Neuron (in vitro differentiated cells): ENCODE measurements at regions not wholly inside any gene's neighbourhood (a gene's known extent, or its start where the extent isn't known, plus 50 kb on each side); places are given as distances from the start of the nearest gene placed in this dataset.
"Not testable (repeated sequence)": the region's sequence is repeated elsewhere in the genome, so short reads cannot be mapped to it uniquely, and the experiment has no call there.

ENCODE experiments used
- H2AFZ ChIP-seq: one replicate; pipeline ENCODE4 v1.6.1; 2013; ENCODE audit warnings: low read depth, mild to moderate bottlenecking, inconsistent platforms, low read length, moderate library complexity
- H3K27me3 ChIP-seq: one replicate; pipeline ENCODE4 v1.6.1; 2013; ENCODE audit warnings: low read length; ENCODE audit not compliant: insufficient read depth
- H3K36me3 ChIP-seq: one replicate; pipeline ENCODE4 v1.6.1; 2013; ENCODE audit warnings: low read length; ENCODE audit not compliant: insufficient read depth
- H3K4me1 ChIP-seq: one replicate; pipeline ENCODE4 v1.6.1; 2013; ENCODE audit warnings: low read length; ENCODE audit not compliant: insufficient read depth
- H3K4me3 ChIP-seq: 2 replicates; pipeline ENCODE4 v1.5.1; 2013; ENCODE audit warnings: mild to moderate bottlenecking, low read length, moderate library complexity
- H3K9me3 ChIP-seq: one replicate; pipeline ENCODE4 v1.6.1; 2013; ENCODE audit warnings: low read length

GRCh38 chr16:73943184-73943583 lies 353.4 kb upstream of the PSMD7 start:
- H3K4me3 ChIP-seq, H2AFZ ChIP-seq, H3K4me1 ChIP-seq, H3K36me3 ChIP-seq, H3K27me3 ChIP-seq, H3K9me3 ChIP-seq: not testable (repeated sequence)

DNA sequence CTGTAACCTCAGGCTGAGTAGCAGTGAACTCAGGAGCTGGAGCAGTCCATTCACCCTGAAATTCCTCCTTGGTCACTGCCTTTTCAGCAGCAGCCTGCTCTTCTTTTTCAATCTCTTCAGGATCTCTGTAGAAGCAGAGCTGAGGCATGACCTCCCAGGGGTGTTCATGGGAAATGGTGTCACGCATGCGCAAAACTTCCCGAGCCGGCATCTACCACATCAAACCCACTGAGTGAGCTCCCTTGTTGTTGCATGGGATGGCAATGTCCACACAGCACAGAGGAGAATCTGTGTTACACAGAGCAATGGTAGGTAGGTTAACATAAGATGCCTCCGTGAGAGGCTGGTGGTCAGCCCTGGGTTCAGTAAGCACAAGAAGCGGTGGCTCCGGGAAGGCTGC lies 355.8 kb upstream of the PSMD7 start:
- not testable (repeated sequence) for H3K4me1 ChIP-seq, H3K4me3 ChIP-seq, H2AFZ ChIP-seq, H3K27me3 ChIP-seq, H3K36me3 ChIP-seq, H3K9me3 ChIP-seq

DNA sequence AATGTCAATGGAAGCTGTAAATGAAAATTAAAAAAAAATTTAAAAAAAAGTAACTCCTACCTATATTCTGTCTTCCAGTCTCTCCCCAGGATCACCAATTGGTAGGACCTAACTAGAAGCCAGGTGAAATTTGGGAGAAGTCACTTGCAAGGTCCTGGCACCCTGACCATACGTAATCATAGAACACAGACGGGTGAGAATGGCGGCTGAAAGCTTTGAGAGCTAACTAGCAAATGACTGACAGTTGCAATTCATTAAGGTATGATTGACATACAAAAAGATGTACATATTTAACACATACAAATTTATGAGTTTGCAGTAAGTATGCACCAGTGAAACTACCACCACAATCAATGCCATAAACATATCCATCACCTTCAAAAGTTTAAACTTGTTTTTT lies 372.7 kb upstream of the PSMD7 start:
- H3K36me3 ChIP-seq: no peaks in the 10 kb centered on the region
- peaks cover 3% of the 10 kb centered on the region for H3K9me3 ChIP-seq
- H2AFZ ChIP-seq: no peak overlapping the region
- no peak overlapping the region for H3K4me3 ChIP-seq
- H3K4me1 ChIP-seq: no peaks in the 10 kb centered on the region
- H3K27me3 ChIP-seq: no peaks in the 10 kb centered on the region

GRCh38 chr16:73921295-73921694 lies 375.3 kb upstream of the PSMD7 start:
- Histone ChIP-seq H3K27me3 (no peaks in the 10 kb centered on the region), H2AFZ (no peak overlapping the region), H3K4me1 (peaks cover 2% of the 10 kb centered on the region), H3K4me3 (no peak overlapping the region), H3K36me3 (no peaks in the 10 kb centered on the region), H3K9me3 (no peaks in the 10 kb centered on the region)

GRCh38 chr16:73916829-73917594 lies 379.6 kb upstream of the PSMD7 start:
- no peaks in the 10 kb centered on the region for H3K27me3 ChIP-seq
- no peak overlapping the region for H2AFZ ChIP-seq
- no peaks in the 10 kb centered on the region for H3K36me3 ChIP-seq
- no peak overlapping the region for H3K4me3 ChIP-seq
- H3K9me3 ChIP-seq: no peaks in the 10 kb centered on the region
- peaks cover 15% of the 10 kb centered on the region for H3K4me1 ChIP-seq

DNA sequence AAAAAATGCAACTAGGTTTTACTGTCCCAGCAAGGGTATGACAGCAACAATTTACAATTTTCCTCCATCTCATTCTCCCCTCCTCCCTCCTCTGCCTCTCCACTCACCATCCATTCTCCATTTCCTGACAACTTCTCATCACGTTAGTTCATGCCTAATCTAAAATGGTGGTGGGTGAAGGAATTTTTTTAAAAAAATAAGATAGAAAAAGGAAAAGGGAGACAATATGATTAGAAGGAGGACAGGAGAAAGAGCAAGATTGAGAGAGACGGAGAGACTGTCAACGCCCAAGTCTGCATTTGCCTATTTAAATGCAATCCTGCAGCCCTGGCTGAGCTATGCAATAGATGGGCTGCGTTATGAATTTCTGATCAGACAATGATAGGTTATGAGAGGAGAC lies 380.7 kb upstream of the PSMD7 start:
- Histone ChIP-seq H3K4me1 (peaks cover 15% of the 10 kb centered on the region), H3K4me3 (peak overlapping the region; percentile 41), H3K36me3 (no peaks in the 10 kb centered on the region), H3K27me3 (no peaks in the 10 kb centered on the region), H2AFZ (peak overlapping the region; percentile 97), H3K9me3 (no peaks in the 10 kb centered on the region)

GRCh38 chr16:73915140-73915539 lies 381.5 kb upstream of the PSMD7 start:
- Histone ChIP-seq H3K9me3 (no peaks in the 10 kb centered on the region), H3K4me3 (peak overlapping the region; percentile 41)

DNA sequence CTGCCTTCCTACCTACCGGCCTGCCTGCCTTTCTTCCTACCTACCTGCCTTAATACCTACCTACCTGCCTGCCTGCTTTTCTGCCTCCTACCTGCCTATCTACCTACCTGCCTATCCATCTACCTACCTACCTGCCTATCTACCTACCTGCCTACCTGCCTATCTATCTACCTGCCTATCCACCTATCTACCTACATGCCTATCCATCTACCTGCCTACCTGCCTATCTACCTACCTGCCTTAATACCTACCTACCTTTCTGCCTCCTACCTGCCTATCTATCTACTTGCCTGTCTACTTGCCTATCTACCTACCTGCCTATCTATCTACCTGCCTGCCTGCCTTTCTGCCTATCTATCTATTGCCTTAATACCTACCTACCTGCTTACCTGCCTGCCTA lies 383.8 kb upstream of the PSMD7 start:
- H2AFZ ChIP-seq: no peak overlapping the region
- H3K4me3 ChIP-seq: no peak overlapping the region
- H3K27me3 ChIP-seq: no peaks in the 10 kb centered on the region
- H3K4me1 ChIP-seq: peaks cover 15% of the 10 kb centered on the region
- H3K9me3 ChIP-seq: no peaks in the 10 kb centered on the region
- no peaks in the 10 kb centered on the region for H3K36me3 ChIP-seq

More at GRCh38 chr16:73915140-73915539, 381.5 kb upstream of the PSMD7 start:
- peaks cover 15% of the 10 kb centered on the region for H3K4me1 ChIP-seq
- no peaks in the 10 kb centered on the region for H3K36me3 ChIP-seq
- H2AFZ ChIP-seq: peak overlapping the region; percentile 97
- H3K27me3 ChIP-seq: no peaks in the 10 kb centered on the region

GRCh38 chr16:73912281-73912680 lies 384.3 kb upstream of the PSMD7 start:
- H3K36me3 ChIP-seq: no peaks in the 10 kb centered on the region
- no peaks in the 10 kb centered on the region for H3K9me3 ChIP-seq
- H3K4me1 ChIP-seq: peaks cover 15% of the 10 kb centered on the region
- H3K4me3 ChIP-seq: no peak overlapping the region
- no peak overlapping the region for H2AFZ ChIP-seq
- H3K27me3 ChIP-seq: no peaks in the 10 kb centered on the region

- Histone ChIP-seq H2AFZ (no peak overlapping the region), H3K4me1 (no peaks in the 10 kb centered on the region), H3K36me3 (no peaks in the 10 kb centered on the region), H3K9me3 (no peaks in the 10 kb centered on the region), H3K4me3 (no peak overlapping the region), H3K27me3 (no peaks in the 10 kb centered on the region)
These were observed 387.0 kb upstream of the PSMD7 start for GRCh38 chr16:73909529-73910035.

DNA sequence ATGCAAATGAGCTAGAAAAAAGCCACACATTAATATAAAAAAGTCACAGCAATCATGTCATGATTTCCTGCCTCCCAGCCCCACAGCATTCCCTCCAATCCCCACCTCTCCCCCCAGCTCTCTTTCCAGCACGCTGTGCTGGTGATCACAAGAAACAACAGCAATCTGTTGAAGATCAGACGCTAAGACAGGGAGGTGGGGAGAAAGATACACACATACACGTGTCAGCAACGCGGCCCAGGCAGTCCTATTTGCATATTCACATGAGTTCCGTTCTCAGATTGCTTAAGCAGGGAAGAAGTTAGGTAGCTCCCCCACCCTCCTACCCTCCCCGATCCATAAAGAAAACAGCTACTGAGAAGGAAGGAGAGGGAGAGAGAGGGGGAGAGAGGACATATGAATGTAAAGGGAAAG lies 405.5 kb upstream of the PSMD7 start:
- H3K4me3 ChIP-seq: peak overlapping the region; percentile 28
- H3K9me3 ChIP-seq: no peaks in the 10 kb centered on the region
- H2AFZ ChIP-seq: peak overlapping the region; percentile 28
- no peaks in the 10 kb centered on the region for H3K36me3 ChIP-seq
- H3K27me3 ChIP-seq: no peaks in the 10 kb centered on the region
- peaks cover 32% of the 10 kb centered on the region for H3K4me1 ChIP-seq

GRCh38 chr16:73890186-73891128 lies 406.2 kb upstream of the PSMD7 start:
- peaks cover 32% of the 10 kb centered on the region for H3K4me1 ChIP-seq
- no peaks in the 10 kb centered on the region for H3K36me3 ChIP-seq
- peak overlapping the region; percentile 28 for H2AFZ ChIP-seq
- H3K27me3 ChIP-seq: no peaks in the 10 kb centered on the region
- H3K4me3 ChIP-seq: peak overlapping the region; percentile 28
- H3K9me3 ChIP-seq: no peaks in the 10 kb centered on the region

DNA sequence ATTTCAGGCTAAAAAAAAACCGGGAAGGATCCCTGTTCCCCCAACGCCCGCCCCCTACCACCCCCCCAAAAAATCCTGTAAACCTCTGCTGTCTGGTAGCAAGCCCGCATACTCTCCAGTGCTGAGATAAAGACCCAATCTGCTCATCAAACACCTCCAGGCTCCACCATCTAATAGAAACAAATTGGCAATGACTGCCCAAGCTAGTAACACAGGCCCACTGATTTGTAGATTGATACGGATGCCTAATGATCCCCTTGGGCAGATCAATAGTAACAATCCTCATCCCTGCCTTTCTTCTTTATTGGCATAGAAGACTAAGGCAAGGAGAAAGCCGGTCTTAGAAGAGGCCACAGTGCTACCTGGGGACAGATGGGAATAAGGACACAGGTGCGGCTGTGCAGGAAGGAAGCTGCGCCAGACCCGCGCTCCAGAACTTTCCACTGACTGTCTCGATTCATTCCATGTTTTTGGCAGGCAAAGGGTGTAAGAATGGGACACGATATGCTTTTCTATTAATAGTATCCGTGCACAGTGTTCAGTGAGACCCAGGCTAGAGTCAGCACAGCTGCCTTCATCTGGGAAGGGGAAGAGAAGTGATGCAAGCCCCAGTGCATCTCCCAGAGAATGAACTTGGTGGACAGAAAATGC lies 407.6 kb upstream of the PSMD7 start:
- no peak overlapping the region for H3K4me3 ChIP-seq
- H3K9me3 ChIP-seq: no peaks in the 10 kb centered on the region
- H3K36me3 ChIP-seq: no peaks in the 10 kb centered on the region
- H3K27me3 ChIP-seq: no peaks in the 10 kb centered on the region
- peaks cover 34% of the 10 kb centered on the region for H3K4me1 ChIP-seq
- H2AFZ ChIP-seq: no peak overlapping the region
